M059J (cell line): ENCODE measurements at regions not wholly inside any gene's neighbourhood (a gene's known extent, or its start where the extent isn't known, plus 50 kb on each side); places are given as distances from the start of the nearest gene placed in this dataset.

Experiments
- DNase-seq: peaks from one replicate; pipeline ENCODE4 v3.0.0-alpha.2; 2012; ENCODE audit warnings: low read depth

- no peak for DNase-seq
Observed at GRCh38 chr5:175109058-175109755, 334.8 kb downstream of the DRD1 start.

- DNase-seq = no peak
Observed at GRCh38 chr5:175107865-175108264, 336.1 kb downstream of the DRD1 start.

GRCh38 chr5:175107028-175107588, 336.9 kb downstream of the DRD1 start:
- DNase-seq = no peak

DNA sequence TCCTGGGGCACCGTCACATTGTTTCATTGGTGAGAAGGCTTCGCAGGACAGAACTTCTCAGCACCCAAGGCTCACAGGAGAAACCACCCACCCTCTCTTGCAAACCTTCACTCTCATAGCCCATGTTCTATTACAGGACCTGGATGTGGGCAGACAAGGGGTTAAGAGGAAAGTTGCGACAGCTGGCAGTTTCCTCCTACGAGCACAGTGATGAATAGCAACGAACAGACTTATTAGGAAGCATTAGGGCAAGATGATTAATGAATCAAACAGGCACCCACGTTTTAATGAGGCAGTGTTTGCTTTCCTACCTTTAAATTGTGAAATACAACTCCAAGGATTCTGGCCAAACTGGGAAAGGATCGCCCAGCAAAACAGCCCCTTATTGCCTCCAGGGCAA, 339.3 kb downstream of the DRD1 start:
- no peak for DNase-seq

DNA sequence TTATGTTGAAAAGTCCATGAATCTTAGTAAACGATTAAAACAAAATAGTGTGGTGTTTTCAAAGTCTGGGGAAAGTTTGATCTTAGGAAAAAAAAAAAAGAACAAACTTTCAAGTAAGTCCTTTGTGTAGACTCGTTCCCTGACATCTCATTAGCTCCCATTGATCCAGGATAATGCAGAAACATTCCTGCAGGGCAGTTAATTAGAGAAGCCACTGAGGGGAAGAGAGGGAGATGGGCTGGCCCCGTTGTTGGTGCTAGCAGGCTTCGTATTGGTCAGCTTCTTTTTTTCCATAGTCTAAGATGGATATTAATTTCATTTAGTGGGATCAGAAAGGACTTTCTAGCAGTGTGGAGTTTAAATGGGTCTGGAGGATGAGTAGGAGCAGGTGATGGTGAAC, 340.2 kb downstream of the DRD1 start:
- no peak for DNase-seq

DNA sequence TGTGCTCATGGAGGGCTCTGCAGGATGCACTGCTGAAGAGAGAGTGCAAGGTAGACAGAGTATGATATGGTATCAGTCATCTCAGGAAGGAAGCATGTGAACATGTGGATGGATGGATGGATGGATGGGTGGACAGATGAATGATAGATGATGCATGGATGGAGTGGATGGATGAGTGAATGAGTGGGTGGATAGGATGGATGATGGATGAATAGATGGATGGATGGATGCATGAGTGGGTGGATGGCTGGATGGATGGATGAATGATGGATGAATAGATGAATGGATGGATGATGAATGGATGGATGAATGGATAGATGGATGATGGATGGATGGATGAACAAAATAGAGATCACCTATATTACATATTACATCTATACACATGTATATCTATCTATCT, 341.3 kb downstream of the DRD1 start:
- DNase-seq = no peak

DNA sequence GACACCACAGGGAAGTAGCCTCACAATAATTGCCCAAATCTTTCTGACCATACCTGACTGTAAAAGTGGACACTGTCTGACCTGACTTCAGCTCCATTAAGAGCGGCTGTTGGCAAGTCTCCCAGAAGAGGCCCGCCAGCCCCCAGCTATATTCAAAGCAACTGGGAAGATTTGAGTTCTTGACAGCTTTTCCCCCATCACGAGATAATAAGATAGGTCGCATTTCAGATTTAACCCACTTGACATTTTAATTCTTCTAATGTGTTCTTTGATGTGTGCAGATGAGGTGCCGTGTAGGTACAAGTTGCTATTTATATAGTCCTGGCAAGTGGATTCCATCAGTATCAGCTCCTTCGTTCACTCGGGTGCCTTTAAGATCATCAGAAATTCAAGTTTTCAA, 345.7 kb downstream of the DRD1 start:
- DNase-seq = no peak

DNA sequence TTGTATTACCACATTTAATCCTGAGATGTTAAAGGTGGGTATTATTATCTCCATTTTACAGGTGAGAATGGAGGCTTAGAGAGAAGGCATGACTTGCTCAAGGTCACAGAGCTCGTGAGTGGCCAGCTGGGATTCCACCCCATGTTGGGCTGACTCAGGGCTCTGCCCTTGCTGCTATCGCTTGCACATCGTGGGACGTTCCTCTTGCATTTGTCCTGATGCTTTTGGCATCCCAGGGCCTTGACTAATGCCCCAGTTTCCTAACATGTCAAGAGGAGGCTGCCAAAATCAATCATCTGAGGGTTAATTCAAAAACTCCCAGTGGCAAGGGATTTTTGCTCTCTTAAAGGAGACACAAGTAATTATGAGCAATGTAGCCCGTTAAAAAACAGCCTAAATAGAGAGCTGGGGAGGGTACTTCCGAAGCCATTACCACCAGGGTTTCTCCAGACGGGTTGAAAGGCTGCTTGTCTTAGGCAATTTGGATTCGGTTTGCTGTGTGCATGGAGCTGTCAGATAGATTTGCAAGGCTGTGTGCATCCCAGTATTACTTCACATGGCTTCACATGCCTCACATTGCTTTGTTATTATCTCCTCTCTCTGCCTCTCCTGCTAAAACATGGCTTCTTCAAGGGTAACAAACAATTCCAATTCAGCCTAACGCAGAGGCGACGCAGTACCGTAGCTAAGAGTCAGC, 347.4 kb downstream of the DRD1 start:
- DNase-seq = no peak

GRCh38 chr5:175094461-175094860, 349.5 kb downstream of the DRD1 start:
- DNase-seq = no peak

- DNase-seq = no peak
Observed at GRCh38 chr5:175092691-175093090, 351.3 kb downstream of the DRD1 start.

- no peak for DNase-seq
Observed at GRCh38 chr5:175088963-175089362, 355.0 kb downstream of the DRD1 start.

GRCh38 chr5:175082866-175083590, 358.6 kb downstream of the MSX2 start:
- peak; percentile 7 for DNase-seq

DNA sequence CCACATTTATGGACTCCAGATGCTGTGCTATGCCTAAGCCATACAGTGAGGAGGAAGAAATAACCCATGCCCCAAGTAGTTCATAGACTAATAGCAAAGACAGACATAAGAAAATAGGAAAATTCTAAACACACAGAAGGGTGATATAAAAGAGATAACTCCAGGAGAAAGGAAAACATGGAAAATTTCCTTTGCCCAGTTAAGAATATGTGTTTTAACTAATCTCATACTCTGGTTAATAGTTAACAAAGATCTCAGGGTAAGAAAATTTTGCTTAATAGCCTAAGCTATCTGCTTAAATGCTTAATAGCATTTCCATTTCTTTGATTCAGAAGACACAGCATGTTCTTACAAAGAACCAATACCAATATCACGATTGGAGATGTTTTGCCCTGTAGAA, 358.0 kb downstream of the MSX2 start:
- no peak for DNase-seq

- no peak for DNase-seq
Observed at GRCh38 chr5:175079707-175080106, 355.3 kb downstream of the MSX2 start.

GRCh38 chr5:175070283-175070682, 345.9 kb downstream of the MSX2 start:
- DNase-seq = no peak

DNA sequence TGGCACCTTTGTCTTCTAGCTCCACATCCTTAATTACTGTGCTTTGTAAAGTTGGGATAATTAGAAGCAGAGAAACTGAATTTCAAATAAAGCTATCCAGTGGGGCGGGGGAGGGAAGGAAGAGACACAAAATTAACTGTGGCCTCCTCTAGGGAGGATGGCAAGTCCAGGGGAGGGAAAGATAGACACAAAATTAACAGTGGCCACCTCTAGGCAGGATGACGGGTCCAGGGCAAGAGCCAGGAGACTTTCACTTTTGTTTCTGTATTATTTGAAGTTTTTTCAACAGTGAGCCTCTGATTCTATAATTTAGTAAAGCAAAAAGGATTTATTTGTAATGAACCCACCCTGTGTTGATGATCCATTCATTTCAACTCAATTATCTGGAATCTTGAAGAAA, 335.9 kb downstream of the MSX2 start:
- DNase-seq = peak; percentile 26

DNA sequence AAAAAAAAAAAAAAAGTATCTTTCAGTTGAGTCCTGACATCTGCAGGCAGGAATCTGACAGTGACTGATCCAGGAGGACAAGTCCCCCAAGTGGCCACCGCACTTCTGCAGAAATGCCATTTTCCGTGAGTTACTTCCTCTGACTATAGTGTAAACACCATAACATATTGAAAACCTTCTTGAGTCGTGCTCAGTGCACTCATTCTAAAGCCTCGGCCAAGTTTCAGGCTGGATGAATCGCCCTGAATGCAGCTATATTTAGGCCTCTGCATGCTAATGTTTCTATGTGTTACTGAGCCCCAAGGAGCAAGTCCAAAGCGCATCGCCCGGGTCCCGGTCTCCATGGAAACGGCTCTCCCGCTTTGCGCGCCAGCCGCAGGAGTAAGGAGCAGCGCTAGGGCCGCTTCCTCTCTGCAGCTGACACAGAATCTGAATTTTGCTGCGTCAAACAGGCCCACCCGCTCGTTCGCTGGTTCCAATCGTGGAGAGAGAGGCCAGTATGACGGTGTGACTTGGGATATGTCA, 335.4 kb downstream of the MSX2 start:
- peak; percentile 79 for DNase-seq

- DNase-seq = no peak
Observed at GRCh38 chr5:175056831-175057230, 332.4 kb downstream of the MSX2 start.

DNA sequence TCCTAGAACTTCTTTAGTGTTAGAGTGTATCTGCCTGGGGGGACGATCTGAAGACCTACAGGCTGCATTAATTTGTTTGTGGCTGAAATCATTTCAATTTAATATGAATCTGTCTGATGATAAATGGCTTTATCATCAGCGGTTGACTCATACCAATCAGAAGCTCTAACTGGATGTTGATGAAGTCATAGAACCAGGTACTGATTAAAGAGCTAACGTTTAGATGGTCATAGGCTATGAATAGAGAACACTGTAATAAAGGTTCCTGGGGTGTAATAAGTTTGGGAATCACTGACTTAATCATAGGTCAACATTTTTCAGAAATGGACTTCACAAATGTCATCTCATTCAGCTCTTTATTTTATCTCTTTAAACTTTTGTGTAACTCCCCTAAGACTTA, 329.9 kb downstream of the MSX2 start:
- no peak for DNase-seq

- no peak for DNase-seq
Observed at GRCh38 chr5:175052351-175052750, 328.0 kb downstream of the MSX2 start.

- peak; percentile 59 for DNase-seq
Observed at GRCh38 chr5:175047048-175047447, 322.7 kb downstream of the MSX2 start.

GRCh38 chr5:175045820-175046219, 321.4 kb downstream of the MSX2 start:
- DNase-seq = no peak
